ENCODE measurements at regions not wholly inside any gene's neighbourhood (a gene's known extent, or its start where the extent isn't known, plus 50 kb on each side); places are given as distances from the start of the nearest gene placed in this dataset.

- DNase-seq, result no peak
- Histone ChIP-seq H3K27ac (no peak overlapping the region), H3K36me3 (replicated peaks in 1 of 2) (no peaks in the 10 kb centered on the region), H3K4me1 (replicated peaks in 1 of 2) (no peaks in the 10 kb centered on the region), H3K27me3 (no peaks in the 10 kb centered on the region), H3K4me3 (no peak overlapping the region), H3K9me3 (replicated peaks in 1 of 3) (no peaks in the 10 kb centered on the region)
- TF ChIP-seq CTCF (IDR thresholded peaks at IDR 0.05) (no peak), POLR2A (IDR thresholded peaks at IDR 0.05) (no peak)
- WGBS, 4 donors, result 57 to 62% (median 60%) methylated on average over 5 of the region's 5 CpGs
- intact Hi-C loops (cut with DNase I), result no loop called here
Observed at GRCh38 chr5:159855476-159856191, 60.6 kb upstream of the ADRA1B start.

GRCh38 chr5:159858871-159859270 lies 57.4 kb upstream of the ADRA1B start:
- H3K27ac ChIP-seq, result no peak overlapping the region
- no peaks in the 10 kb centered on the region for H3K36me3 ChIP-seq (replicated peaks in 1 of 2)
- DNase-seq, result no peak
- no peaks in the 10 kb centered on the region for H3K9me3 ChIP-seq (replicated peaks in 1 of 3)
- H3K4me3 ChIP-seq, result no peak overlapping the region
- no peaks in the 10 kb centered on the region for H3K27me3 ChIP-seq
- intact Hi-C loops (cut with DNase I), result no loop called here
- 72 to 91% (median 81%) methylated on average over 2 of the region's 2 CpGs for WGBS, 4 donors
- TF ChIP-seq POLR2A (IDR thresholded peaks at IDR 0.05) (no peak), CTCF (IDR thresholded peaks at IDR 0.05) (no peak)
- no peaks in the 10 kb centered on the region for H3K4me1 ChIP-seq (replicated peaks in 1 of 2)

DNA sequence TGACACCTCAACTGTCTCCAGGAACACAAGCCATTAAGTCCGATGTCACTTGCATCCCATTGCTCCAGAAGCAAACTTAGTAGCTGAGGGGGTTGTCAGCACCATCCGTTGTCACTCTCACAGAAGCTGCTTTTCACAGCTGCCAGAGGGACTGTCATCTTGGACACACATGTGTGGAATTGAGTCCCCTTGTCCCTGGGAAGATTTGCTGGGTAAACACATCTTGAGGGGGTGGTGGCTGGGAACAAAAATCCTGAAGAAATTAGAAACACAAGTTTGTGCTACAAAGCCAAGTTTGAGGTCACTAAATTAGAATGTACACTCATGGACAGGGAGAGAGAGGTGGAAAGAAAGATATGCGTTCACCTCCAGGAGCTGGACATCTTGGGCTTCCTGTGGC lies 55.2 kb upstream of the ADRA1B start:
- DNase-seq, result no peak
- intact Hi-C loops (cut with DNase I), result no loop called here
- WGBS, 4 donors, result 46 to 48% (median 46%) methylated on average over 3 of the region's 3 CpGs
- H3K27ac ChIP-seq, result no peak overlapping the region
- no peak overlapping the region for H3K4me3 ChIP-seq
- H3K9me3 ChIP-seq (replicated peaks in 1 of 3), result no peaks in the 10 kb centered on the region
- TF ChIP-seq POLR2A (IDR thresholded peaks at IDR 0.05) (no peak), CTCF (IDR thresholded peaks at IDR 0.05) (no peak)
- H3K36me3 ChIP-seq (replicated peaks in 1 of 2), result no peaks in the 10 kb centered on the region
- H3K27me3 ChIP-seq, result no peaks in the 10 kb centered on the region
- H3K4me1 ChIP-seq (replicated peaks in 1 of 2), result no peaks in the 10 kb centered on the region

DNA sequence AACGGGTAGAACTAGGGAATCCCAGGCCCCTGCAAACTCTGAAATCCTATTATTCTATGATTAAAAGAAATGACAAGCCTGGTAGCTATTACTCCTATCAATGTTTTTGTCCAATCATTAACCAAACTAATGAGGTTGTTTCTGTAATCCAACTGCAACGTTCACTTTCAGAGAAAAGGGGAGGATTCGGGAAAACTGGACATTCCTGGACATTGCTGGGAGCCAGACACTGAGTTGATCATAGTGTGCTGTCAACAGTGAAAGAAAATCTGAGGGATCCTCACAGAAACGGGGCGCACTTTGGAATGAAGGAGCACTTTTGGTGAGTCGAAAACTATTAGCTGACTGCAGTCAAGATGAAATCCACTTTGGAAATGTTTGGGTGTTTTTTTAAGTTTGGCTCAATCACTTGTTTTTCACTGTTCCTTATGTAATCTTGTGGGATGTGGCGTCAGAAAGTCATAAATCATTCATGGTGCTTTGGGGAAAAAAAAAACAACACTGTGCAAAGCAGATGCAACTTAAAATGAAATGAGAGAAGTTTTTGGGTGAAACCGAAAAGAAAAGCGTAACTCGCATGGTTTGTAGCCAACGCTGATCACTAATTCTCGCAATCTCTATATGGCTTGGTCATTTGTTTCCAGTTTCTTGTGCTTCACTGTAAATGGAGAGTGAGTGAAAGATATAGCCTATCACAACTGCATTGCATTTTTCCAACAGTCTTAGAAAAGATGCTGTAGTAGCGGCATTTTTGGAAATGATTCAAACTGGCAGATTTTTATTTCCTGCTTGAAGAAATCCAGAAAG lies 51.2 kb upstream of the ADRA1B start:
- no peak for DNase-seq
- Histone ChIP-seq H3K27me3 (no peaks in the 10 kb centered on the region), H3K27ac (no peak overlapping the region), H3K4me1 (replicated peaks in 1 of 2) (no peaks in the 10 kb centered on the region), H3K4me3 (no peak overlapping the region), H3K36me3 (replicated peaks in 1 of 2) (no peaks in the 10 kb centered on the region), H3K9me3 (replicated peaks in 1 of 3) (no peaks in the 10 kb centered on the region)
- 43 to 52% (median 46%) methylated on average over 13 of the region's 13 CpGs for WGBS, 4 donors
- no peak for TF ChIP-seq CTCF (IDR thresholded peaks at IDR 0.05)
- TF ChIP-seq POLR2A (IDR thresholded peaks at IDR 0.05), result no peak
- intact Hi-C loops (cut with DNase I), result no loop called here
